Renal cortical epithelial cell (primary cell): ENCODE measurements at regions not wholly inside any gene's neighbourhood (a gene's known extent, or its start where the extent isn't known, plus 50 kb on each side); places are given as distances from the start of the nearest gene placed in this dataset.
"Not testable (repeated sequence)": the region's sequence is repeated elsewhere in the genome, so short reads cannot be mapped to it uniquely, and the experiment has no call there.

Experiments
- DNase-seq: peaks from one replicate; pipeline ENCODE4 v3.0.0-alpha.2; 2011; ENCODE audit warnings: low read depth

- not testable (repeated sequence) for DNase-seq
Observed at GRCh38 chr10:36000754-36001153, 358.7 kb upstream of the FZD8 start.

DNA sequence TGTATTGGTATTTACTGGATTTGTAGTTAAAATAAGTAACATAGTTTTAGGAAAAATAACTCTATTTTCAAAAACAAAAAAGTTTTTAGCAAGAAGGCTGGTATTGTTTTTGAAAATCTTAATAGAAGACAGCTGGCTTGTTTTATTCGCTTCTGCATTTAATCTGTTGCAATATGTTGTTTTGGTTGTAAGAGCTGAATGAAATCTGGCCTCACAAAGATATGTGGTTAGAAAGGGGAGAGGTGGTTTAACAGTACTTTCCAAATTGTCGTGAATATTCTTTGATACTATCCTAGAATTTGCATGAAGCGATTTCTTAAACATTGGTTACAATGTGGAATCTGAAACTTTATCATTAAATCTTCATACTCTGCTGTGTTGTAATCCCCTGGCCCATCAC lies 355.9 kb upstream of the FZD8 start:
- no peak for DNase-seq

GRCh38 chr10:35995485-35995884 lies 353.4 kb upstream of the FZD8 start:
- no peak for DNase-seq

GRCh38 chr10:35993591-35994515 lies 351.8 kb upstream of the FZD8 start:
- DNase-seq, result peak; percentile 74

GRCh38 chr10:35992107-35992506 lies 350.0 kb upstream of the FZD8 start:
- DNase-seq, result peak; percentile 9

DNA sequence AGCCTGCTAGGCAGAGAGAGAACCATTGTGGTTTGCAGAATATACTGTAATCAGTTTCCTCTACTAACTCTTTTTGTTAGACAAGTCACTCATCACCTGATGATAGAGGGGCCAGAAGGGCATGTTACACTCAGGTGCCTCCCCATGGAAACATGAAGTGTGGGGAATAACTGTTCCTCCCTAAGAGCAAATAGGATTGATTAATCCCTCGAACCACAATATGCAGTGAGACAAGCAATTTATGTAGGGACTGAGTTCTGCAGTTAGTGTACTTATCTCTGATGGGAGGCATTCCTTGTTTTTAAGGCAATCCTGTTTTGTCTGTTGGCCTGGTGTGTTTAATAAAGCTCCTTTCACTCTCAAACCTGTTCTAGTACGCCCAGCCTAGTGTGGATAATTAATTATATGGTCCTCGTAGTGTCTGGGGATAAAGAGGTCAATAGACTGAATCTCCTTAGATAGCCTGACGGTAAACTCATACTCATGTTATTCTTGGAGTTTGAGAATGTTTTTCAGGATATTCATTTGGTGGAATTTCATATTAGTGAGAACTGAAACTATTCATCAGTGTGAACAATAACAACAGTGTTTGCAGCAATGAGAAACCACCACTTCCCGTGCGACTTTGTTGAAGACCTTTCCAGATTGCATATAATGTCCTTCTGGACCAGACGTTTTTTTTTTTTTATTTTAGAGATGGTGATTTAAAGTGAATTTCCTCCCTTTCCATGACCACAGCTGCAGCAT lies 344.8 kb upstream of the FZD8 start:
- no peak for DNase-seq

- peak; percentile 76 for DNase-seq
Observed at GRCh38 chr10:35979116-35979515, 337.0 kb upstream of the FZD8 start.

DNA sequence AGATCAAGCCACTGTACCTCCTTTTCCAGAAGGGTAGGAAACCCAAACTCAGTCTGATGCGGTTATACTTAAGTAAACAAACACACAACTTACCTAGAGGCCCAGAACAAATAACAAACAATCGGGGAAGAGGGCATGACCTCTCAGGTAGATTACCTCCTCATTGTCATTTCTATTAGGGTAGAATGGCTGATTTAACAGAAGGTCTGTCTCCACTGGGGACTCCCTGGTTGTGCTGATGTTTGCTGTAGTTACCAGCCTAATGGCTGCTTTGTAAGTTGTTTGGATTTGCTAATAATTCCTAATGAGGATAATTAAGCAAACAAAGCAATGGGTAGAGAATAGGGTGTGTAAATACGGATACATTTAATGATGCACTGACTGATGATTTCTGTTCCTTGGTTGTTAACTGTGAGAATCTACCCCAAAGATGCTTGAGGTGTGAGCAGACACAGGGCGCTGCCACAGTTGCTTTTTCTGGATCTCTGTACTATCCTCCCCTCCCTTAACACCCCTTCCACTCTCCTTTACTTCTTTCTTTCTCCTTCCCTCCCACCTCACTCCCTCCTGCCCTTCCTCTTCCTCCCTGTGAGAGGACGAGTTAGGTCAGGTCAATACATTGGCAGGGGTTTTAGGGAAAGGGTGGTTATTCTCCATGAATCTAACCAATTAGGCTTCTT lies 332.0 kb upstream of the FZD8 start:
- DNase-seq, result not testable (repeated sequence)

DNA sequence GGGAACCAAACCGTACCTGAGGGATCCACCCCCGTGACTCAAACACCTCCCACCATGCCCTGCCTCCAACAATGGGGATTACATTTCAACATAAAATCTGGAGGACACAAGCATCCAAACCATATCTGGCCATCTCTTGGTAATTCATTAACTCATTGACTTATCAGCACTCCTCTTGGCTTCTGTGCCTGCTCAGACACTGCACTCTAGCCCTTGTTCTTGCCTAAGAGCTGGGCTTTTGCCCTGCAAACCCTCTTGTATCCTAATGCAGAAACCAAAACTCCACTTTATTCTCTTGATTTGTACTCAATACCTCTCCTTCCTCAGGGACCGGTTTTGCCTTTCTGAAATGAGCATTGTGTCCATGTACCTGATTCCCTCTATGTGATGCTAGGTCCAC lies 330.2 kb upstream of the FZD8 start:
- DNase-seq, result no peak

DNA sequence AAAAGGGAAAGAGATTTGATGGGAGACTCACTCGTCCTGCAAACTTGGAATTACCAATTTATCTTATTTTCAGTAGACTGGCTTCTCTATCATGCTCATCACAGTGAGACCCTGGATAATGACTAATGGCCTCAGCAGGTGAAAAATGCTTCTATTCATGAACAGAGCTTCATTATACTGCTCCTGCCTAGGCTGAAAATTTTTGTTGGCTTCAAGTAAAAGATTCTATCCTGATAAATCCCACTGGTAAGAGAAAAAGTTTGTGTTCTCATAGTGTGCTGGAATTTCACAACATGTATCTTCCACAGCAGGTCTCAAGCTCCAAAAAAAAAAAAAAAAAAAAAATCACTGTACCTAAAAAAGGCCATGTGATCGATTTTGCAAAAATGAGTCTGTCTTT lies 329.3 kb upstream of the FZD8 start:
- DNase-seq, result no peak

DNA sequence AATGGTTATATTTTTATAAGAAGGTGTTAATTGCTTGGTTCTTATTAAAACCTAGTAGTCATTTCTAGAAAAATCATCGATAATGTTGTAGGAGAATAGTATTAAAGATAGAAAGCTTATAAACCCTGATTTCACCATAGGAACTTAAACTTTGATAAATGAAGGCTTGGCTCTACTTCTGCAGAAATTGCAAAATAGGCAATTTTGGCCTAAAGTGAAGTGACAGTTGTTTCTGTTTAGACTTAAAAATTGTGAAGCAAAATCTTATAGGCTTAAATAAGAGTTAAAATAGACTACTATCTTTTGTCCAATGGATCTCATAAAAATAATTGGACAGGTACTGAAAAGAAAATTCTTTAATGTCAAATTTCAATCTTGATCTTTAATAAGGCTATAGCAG lies 321.6 kb upstream of the FZD8 start:
- no peak for DNase-seq

DNA sequence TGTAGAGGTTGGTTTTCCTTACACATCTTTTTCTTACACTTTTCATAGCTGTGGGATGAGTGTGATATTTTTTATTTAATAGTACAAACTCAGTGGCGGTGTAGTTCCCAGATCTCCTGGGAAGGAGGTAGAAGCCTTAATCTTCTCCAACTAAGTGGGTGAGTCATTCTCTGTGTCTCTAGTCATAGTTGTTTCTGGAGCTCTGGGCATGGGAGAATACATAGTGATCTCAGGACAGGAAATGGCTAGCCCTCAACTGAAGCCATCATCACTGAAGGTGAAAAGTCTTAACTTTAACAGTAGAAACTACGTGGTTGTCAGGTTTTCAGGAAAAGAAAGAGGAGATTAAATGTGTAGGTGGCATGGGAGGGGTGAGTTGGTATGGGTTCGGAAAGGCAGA lies 319.4 kb upstream of the FZD8 start:
- peak; percentile 69 for DNase-seq

DNA sequence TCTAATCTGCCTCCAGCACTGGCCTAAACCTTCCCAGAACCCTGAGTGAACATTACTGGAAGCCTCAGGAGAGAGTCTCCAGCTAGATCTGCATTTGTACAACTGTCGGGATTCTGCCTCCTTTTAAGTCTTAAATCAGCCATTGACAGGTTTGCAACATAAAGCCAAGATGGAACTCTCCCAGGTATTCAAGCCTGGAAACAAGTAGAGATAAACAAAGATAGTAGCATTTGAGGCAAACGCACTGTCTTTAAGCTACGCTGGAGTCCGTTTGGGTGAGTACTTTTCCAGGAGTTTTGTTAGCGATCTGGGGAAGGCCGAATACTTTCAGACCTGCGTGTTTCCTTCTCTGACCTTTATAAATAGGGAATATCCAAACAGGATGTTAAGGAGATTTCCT lies 317.2 kb upstream of the FZD8 start:
- no peak for DNase-seq

DNA sequence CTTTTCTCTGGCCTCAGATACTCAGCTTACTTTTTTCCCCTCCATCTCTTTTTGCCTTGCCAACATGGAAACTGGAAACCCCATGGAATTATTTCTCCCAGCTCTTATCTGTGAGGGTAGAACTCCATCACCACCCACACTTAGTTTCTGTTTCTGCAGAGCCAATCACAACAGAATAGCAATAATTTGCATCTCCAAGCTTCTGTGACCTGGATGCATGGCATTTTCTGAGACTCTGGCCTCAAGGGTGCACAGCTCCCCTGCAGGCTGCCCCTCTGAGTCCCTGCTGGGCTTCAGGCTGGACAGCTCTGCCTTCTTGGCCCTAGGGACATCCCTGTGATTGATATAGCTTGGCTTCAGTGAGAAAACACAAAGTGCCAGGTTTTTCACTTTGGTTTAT lies 316.5 kb upstream of the FZD8 start:
- DNase-seq, result not testable (repeated sequence)

GRCh38 chr10:35950701-35951100 lies 308.6 kb upstream of the FZD8 start:
- DNase-seq, result no peak

DNA sequence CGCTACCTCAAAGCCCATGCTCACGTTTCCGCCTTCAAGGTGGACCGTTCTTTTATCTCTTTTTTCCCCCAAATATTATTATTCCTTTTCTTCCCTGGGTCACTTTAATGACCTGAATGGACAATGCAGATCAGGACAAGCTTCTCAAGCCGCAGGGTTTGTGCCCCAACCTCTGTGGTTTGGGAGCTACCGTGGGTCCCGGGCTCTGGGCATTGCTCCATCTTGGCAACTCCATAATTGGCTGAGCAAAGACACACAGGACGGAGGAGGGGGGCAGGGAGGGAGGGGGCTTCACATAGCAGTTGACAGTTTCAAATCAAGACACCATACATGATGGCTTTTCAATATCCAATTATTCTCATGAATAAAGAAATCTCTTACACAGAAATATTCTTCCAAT lies 308.1 kb upstream of the FZD8 start:
- no peak for DNase-seq

DNA sequence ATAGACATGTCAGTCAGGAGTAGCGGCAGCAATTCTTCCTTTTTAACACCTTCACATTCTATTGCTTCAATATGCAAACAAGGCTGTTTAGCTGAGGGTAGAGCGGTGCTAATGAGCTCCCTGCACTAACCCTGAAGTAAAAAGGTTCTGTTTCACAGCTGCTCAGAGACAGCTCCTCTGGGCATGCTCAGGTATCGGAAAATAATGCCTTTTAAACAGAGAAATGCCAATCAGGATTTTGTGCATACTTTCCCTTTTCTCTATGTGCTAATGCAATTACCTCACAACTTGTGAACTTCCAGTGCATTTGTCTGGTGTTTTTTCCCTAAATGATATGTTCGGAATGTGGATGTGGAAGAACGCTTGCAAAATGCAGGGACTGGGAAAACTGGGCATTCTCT lies 307.7 kb upstream of the FZD8 start:
- no peak for DNase-seq

DNA sequence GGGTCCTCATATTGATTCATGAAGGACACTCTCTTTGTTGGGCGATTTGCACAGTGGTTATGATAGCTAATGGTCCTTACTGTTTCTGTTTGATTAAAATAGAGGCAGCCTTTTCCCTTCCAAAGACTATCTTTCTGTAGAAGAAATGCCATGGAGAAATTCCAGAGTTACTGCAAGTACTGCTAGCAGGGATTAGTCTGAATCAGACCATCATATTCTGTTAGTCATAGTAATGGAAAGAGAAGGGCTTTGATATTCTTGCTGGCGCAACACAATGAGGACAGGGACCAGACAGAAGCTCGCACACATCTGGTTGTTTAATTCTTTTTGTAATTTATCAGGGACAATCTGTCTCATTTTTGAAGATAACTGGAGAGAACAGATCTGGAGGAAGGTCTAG lies 304.5 kb upstream of the FZD8 start:
- DNase-seq, result no peak

GRCh38 chr10:35942057-35942456 lies 300.0 kb upstream of the FZD8 start:
- DNase-seq, result no peak

- no peak for DNase-seq
Observed at GRCh38 chr10:35940141-35941041, 298.3 kb upstream of the FZD8 start.

GRCh38 chr10:35938160-35938559 lies 296.1 kb upstream of the FZD8 start:
- DNase-seq, result no peak

GRCh38 chr10:35937546-35937945 lies 295.4 kb upstream of the FZD8 start:
- no peak for DNase-seq
